HT1080 (cell line): ENCODE measurements at regions not wholly inside any gene's neighbourhood (a gene's known extent, or its start where the extent isn't known, plus 50 kb on each side); places are given as distances from the start of the nearest gene placed in this dataset.

Source experiments
- DNase-seq: peaks from one replicate; pipeline ENCODE4 v3.0.0-alpha.2; 2015; ENCODE audit warnings: low read depth

DNA sequence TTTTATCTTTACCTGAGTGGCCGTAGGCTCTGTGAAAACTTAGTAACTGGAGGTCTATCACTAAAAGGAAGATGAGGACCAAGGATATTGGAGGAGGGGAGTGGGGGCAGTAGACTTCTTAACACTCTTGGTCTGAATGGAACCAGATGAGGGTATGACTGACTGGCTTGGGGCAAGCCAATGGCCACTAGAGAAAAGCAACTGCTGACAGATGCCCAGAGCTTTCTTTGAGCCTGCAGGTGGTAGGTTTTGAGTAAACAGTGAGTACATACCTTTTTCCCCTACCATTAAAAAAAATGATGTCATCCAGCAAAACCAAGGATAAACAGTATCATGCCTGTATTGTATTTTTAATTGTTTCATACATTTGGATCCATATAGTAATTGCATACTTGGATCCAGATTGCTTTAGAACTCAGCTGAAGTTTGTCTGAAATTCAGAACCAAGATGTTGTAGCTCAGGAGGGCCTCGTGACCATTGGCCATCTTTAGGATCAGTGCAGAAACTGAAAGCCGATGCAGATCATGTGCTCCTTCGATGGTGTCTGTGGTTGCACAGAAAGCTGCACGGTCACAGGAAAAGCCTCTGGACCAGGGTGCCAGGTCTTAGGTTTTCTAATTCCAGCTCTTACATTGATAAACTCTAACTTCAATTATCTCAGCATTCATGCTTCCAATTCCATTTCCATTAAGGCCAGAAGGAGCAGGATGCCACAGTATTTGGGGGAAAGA, 131.0 kb downstream of the PDGFRA start:
- DNase-seq, result no peak

DNA sequence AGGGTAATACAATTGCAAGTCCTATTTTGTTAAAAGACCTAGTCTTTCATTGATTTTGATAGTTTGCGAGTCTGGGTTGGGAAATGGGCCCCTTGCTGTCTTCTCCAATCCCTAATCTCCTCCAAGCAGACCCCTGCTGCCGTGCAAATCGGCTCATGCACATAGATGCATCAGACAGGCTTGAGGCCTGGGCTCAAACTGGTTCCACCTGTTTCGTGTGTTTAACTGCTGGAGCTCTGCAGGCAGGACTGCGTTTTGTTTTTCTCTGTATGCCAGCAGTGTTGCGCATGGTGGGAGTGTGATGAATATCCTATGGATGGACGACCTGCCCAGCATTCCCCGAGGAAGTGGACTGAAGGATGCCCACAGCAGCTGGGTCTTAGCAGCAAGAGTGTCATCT, 133.9 kb downstream of the PDGFRA start:
- no peak for DNase-seq

DNA sequence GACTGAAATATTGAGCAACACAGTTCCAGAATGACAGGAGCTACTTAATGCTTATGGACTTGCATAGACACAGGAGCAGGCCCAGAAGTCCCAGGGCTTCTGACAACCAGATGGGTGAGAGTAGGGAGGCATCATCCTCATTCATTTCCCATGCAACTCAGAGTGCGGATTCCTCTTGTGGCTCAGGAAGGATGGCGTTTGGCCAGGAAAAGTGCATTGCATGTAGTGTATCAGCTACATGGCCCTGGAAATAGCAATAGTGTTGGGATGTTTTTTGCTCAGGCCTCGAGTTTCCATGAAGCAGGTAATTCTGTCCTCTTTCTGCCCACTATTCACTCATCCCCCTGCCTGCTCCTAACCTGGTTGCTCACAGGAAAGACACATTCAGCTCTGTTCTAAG, 136.6 kb downstream of the PDGFRA start:
- DNase-seq, result no peak

DNA sequence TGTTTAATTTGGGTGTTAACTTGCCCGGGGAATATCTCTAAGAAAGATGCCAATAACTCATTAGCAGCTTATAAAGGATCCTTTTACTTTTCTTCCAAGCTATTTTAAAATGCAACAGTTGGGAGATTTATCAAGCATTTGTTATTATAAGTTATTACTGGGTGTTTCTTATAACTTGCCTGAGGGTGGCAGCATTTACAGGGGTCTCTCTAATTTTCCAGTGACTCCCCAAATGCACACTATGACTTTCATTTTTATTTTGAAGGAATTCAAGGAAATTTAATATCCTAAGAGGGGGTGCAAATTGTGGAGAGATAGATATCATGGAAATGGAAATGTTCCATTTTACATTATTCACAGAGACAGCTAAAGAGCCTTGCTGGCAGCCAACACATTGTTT, 138.0 kb downstream of the PDGFRA start:
- no peak for DNase-seq

DNA sequence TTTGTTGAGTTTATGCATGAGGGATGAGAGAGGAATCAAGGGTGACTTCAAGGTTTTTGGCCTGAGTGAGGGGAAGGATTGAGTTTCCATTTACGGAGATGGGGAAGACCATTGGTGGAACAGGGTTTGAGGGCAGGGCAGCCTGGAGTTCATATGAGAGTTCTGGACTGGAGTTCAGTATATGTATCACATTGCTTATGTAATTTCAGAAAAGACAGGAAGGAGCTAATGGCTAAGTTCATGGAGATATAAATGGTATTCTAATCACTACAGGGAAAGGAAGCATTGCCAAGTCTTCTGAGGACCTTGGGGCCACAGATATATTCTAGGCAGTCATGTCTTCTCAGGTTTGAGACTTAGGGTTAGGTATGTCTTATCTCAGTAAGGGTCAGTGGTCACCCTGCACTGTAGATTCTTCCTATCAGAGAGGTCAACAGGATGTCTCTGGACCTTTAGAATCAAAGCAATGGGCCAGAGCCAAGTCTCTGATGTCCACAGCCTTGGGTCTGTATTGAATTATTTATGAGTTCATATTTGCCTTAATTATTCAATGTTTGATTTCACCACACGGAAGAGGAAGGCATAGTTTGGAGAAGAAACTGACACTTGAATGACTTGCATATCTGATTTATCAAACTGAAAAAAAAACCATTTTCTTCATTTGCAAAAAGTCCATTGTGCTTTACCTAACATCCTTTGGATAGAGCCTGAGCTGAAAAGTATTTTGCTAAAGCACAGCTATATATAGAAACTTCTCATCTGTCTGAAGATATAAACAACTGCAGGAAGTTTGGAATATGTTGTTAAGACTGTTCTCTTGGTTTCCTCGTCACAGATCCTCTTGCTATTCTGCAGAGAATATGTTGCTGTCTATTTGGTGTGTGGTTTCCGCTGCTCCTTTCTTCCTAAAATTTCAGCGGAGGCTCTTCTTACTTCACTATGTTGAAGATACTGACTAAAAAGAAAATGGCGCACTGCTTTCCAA, 139.5 kb downstream of the PDGFRA start:
- DNase-seq, result no peak

DNA sequence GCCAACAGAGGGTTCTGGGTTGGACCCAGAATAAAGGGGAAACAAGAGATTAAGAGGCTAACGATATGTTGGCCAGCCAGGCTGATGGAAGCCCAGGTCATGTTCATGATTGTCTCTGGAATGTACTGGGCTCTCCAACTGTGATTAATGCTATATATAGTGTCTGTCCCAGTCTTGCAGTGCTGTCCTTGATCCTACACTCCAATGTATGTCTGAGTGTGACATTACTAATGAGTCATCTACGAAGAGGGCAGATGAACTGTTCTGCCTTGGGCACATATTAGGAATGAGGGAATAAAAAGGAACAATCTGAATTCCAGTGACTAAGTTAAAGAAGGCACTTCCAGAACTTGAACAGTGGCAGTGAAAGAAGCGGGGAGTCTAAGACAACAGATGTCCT, 142.1 kb downstream of the PDGFRA start:
- no peak for DNase-seq

DNA sequence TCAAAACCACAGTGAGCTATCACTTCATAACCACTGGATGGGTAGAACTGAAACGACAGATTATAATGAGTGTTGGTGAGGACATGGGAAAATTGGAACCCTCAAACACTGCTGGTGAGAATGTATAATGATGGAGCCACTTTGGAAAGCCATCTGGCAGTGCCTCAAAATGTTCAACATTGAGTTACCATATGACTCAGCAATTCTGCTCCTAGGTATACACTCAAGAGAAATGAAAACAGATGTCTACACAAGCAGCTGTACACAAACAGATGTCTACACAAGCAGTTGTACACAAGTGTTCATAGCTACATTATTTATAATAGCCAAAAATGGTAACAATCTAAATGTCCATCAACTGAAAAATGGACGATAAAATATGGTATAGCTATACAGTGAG, 143.9 kb downstream of the PDGFRA start:
- DNase-seq, result no peak

DNA sequence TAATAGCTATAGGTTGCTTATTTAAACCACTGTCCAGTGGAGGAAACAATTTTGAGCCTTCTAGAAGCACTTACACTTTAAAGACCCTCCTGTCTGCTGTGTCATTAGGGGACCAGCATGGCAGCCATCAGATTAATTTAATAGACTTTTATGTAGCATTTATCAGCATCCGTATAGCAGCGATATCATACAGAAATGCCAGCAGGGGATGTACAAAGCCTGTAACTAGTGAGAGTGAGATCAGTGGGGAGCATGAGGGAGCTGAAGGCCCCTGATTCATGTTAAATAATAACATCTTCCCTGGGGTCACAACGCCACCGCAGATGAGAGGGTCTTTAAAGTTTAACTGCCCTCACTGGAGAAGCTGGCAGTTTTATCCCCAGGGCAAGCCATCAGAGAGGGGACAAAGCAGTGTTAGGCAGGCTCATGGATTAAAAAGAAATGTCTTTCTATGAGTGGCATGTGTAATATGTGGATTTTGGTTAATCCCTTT, 144.7 kb downstream of the PDGFRA start:
- DNase-seq, result no peak

DNA sequence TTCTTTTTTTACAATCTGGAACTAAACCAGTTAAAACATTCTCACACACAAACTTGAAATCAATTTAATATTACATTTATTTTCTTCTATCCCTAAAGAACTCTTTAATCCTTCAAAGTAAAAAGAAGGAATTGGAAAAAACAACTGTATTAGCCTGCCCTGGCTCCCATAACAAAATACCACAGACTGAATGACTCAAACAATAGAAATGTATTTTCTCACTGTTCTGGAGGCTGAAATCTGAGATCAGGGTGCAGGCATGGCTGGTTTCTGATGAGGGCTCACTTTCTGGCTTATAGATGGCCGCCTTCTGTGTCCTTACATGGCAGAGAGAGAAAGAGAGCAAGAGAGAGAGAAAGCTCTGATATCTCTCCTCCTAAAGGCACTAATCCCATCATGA, 149.4 kb downstream of the PDGFRA start:
- DNase-seq, result peak; percentile 79

DNA sequence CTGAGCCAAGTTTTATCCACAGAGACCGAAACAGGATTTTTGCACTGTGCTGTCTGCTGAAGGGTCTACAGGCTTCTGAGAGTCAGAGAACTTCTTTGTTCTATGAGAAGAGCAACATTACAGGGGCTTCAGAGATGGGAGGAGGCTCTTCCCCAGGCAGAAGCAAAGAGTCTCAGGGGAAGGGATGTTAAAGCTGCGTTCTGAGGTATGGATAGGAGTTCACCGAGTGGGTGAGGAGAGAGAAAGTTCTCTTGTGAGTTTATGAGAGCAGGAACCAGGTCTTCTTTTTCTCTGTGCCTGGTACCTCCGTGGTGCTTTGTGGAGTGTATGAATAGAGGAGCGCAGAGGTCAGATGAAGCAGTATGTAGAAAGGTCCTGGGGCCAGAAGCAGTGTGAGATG, 155.1 kb downstream of the PDGFRA start:
- DNase-seq, result no peak

DNA sequence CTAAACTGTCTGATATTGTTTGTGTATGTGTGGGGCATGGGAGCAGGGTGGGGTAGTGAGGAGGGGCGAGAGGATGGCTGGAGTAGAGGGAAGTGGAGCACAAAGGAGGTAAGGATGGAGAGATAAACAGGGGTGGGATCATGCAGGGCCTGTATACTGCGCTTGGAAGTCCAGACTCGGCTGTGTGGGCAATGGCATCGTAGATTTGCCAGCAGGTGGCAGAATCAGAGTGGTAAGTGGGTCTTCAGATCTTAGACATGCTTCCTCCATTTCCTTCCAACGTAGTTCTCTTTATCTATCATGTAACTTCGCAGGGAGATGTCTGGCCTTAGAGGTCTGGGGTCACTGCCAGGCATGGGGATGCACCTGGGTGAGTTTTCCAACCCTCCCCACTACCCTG, 155.5 kb downstream of the PDGFRA start:
- DNase-seq, result peak; percentile 53

DNA sequence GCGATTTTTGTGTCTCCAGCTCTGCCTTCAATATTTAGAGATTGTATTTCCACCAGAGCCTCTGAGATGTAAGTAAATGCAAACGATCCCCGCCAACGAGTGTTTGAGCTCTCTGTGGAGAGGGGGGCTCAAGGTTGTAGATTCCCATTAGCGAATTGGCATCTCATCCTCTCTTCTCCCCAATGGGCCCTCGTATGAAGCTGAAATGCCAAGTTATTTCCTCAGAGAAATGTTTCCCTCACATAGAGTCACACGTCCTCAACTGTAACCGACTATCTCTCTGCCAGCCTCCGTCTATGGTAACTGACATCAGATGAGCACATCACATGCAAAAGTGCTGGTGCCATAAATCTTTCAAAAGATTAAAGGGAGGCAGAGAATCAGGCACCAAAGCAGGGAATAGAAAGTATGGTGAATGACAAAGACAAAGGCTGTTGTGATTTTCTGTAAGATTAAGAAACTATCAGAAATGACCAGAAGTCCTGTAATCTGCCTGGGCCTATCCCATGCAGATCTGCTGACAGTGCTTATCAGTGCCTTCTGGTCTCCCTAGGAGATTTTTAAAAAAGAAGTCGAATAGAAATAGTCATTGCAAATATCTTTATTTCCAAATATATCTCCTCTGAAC, 157.1 kb downstream of the PDGFRA start:
- DNase-seq, result no peak

DNA sequence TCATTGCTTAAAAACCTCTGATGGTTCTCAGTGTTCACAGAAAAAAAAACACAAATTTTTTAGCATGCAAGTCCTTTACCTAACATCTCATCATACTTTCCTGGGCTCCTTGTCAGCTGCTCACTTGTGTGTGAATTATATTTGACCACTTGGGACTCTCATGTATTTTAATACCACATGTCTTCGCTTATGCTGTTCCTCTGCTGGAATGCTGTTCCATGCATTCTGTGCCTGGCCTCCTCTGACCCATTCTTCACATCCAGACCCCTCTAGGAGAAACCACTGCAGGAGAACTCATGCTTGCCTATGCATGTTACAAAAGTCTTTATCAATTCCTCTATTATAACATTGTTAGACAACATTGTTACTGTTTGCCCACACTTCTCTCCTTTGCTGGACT, 157.6 kb downstream of the PDGFRA start:
- no peak for DNase-seq

DNA sequence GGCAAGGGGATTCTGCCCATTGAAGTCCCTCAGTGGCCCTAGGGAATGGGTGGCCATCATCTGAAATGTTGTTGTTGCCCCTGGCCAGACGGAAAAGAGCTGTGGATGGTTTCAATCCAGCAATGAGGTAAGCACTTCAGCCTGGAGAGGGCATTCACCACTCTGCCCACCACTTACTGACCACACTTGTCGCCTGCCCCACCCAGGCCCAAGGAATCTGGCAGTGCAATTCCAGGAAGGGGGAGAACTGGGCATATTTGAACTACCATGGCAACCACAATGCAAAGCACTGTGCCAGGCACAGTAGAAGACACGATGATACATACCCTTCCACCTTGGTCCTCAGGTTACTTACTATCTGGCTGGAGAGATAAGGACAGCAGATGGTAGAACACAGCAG, 161.6 kb downstream of the PDGFRA start:
- DNase-seq, result no peak

DNA sequence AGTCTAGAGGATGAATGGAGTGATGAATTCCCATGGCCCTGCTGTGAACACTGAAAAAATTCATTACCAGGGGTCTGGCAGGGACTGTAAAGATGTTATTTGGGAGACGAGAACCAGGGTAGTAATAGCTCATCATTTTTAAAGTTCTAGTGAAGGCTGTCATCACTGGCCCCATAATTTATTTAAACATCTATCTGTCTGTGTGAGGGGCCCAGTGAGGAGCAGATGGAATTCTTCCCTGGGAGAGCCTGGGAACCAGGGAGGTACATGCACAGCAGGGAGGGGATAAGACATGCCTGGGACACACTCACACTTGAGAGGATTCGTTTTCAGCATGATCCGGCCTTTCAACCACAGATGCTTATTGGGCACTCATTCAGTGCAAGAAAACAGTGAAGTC, 162.0 kb downstream of the PDGFRA start:
- no peak for DNase-seq

DNA sequence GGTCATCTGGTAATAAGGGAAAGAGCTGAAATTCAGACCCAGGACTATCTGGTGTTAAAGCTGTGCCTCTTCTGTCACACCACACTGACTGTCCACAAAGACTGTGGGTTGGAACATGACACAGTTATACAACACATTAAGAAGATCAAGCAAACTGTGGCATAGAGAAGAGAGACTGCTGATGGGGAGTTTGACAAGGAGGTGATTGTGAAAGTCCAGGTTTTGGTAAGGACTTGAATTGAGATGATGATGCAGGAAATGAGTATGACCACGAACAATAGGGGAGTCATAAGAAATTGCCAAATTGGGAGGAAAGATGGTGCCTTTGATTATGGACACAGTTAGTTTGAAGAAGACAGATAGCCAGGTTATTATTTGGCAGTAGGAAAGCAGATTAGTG, 163.4 kb downstream of the PDGFRA start:
- DNase-seq, result peak; percentile 57

DNA sequence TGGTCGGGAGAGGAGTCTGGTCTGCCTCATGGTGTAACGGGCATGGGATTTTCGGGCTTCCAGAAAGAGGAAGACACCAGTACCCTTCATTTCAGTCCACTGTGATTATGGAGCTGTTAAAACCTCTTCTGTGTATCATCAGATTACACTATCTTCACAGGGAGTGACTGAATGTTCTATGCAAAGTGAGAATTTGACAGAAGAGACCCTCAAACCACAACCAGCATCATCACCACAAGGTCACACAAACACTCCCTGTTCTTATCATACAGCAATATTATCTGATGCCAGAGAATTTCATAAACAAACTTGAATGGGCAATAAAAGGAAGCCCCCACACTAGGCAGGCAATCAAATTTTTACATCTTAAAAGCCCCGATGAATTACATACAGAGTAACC, 164.2 kb downstream of the PDGFRA start:
- no peak for DNase-seq

DNA sequence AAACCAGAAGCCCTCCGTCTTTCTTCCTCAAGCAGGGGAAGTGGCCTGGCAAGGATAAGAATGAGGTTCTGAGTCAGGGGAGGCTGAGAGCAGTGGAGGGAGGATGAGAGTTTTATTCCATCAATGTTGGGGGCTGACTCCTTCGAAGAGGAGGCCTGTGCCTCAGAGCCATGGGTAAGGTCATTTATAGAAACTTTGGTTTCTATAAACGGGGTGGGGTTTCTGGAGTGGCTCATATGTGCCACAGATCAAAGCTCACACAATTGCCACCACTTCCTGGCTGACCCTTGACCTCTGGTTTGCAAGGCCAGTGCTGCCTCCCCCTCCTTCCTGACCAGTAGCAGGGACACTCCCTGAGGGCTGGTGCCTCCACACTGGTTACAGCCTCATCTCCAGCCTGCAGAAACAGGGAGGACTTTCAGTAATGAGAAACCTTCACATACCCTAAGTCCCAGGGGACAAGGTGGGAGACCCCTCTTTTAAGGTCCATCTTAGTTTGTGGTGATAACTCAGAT, 166.0 kb downstream of the PDGFRA start:
- no peak for DNase-seq

DNA sequence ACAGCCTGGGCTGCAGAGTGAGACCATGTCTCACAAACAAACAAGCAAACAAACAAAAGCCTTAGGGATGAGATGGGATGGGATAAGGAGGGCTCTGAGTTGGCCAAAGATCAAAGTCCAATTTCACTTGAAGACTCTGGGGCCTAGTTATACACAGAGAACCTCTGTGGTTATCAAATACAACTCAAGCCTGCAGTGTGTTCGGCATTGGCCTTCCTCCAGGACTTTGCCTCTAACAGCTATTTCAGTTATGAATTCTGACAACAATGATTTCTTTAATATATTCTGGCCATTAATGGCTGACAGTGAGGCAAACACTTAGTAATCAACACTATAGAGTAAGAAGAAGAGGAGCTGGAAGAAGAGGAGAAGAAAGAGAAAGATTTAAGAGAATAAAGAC, 171.1 kb downstream of the PDGFRA start:
- no peak for DNase-seq

DNA sequence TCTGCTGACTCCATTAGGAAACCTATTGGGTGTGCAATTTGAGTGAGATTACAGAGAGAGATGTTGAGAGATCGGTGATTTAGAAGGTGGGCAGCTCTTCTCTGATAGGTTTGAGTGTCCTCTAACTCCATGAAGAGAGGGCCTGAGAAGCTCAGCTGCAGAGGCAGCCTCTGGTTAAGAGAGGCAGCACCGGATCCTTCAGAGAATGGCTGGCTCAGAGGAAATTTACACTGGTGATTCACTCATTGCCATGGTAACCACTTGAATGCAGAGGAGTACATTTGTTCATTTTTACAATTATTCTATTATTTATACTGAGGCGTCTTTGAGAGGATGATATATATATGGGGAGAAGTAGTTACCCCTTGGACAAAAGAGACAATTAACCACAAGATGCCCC, 171.7 kb downstream of the PDGFRA start:
- DNase-seq, result peak; percentile 88

DNA sequence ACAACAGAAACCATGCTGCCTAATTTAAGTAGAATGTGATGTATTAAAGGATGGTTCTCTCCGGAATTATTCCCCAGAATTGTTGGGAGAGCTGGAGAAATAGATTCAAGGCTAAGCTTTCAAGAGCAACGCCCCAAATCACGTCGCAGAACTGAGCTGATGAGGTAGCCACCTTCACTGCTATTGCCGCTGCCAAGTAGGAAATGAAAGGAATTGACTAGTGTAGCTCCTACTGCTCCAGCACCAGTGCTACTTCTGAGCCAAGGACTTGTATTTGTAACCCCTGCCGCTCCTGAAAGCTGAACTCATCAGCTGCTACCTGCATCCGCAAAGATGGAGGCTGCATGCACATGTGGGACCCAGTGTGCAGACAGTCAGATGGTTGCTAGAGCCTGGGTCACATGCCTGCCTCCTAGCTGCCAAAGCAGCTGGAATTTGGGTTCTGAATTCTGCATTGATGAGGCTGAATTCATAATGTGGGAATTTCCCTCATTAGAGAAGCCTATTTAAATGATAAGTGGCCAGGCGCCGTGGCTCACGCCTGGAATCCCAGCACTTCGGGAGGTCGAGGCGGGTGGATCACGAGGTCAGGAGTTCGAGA, 173.9 kb downstream of the PDGFRA start:
- DNase-seq, result no peak
